ENCODE measurements at regions not wholly inside any gene's neighbourhood (a gene's known extent, or its start where the extent isn't known, plus 50 kb on each side); places are given as distances from the start of the nearest gene placed in this dataset.

- intact Hi-C loops (cut with micrococcal nuclease): no loop called here
Measured at GRCh38 chr21:16572032-16572431, 842.2 kb downstream of the USP25 start.

GRCh38 chr21:16573578-16573977 is 843.8 kb downstream of the USP25 start:
- intact Hi-C loops (cut with micrococcal nuclease): no loop called here

- intact Hi-C loops (cut with micrococcal nuclease): no loop called here
Measured at GRCh38 chr21:16577975-16578374, 848.2 kb downstream of the USP25 start.

- intact Hi-C loops (cut with micrococcal nuclease): no loop called here
Measured at GRCh38 chr21:16578912-16579311, 849.1 kb downstream of the USP25 start.

GRCh38 chr21:16579538-16579937 is 849.8 kb downstream of the USP25 start:
- intact Hi-C loops (cut with micrococcal nuclease): no loop called here

- intact Hi-C loops (cut with micrococcal nuclease): no loop called here
Measured at GRCh38 chr21:16580661-16581060, 850.9 kb downstream of the USP25 start.

GRCh38 chr21:16583556-16583955 is 853.8 kb downstream of the USP25 start:
- intact Hi-C loops (cut with micrococcal nuclease): no loop called here

- intact Hi-C loops (cut with micrococcal nuclease): no loop called here
Measured at GRCh38 chr21:16584756-16585155, 855.0 kb downstream of the USP25 start.

- intact Hi-C loops (cut with micrococcal nuclease): no loop called here
Measured at GRCh38 chr21:16585896-16586295, 856.1 kb downstream of the USP25 start.

GRCh38 chr21:16587141-16587581 is 857.4 kb downstream of the USP25 start:
- intact Hi-C loops (cut with micrococcal nuclease): no loop called here

- intact Hi-C loops (cut with micrococcal nuclease): no loop called here
Measured at GRCh38 chr21:16587681-16588375, 858.0 kb downstream of the USP25 start.

GRCh38 chr21:16588433-16588860 is 858.7 kb downstream of the USP25 start:
- intact Hi-C loops (cut with micrococcal nuclease): no loop called here

GRCh38 chr21:16589006-16589898 is 859.5 kb downstream of the USP25 start:
- intact Hi-C loops (cut with micrococcal nuclease): no loop called here

- intact Hi-C loops (cut with micrococcal nuclease): no loop called here
Measured at GRCh38 chr21:16590186-16590585, 860.4 kb downstream of the USP25 start.

- intact Hi-C loops (cut with micrococcal nuclease): no loop called here
Measured at GRCh38 chr21:16590641-16591292, 861.0 kb downstream of the USP25 start.

GRCh38 chr21:16592381-16592780 is 862.6 kb downstream of the USP25 start:
- intact Hi-C loops (cut with micrococcal nuclease): no loop called here

GRCh38 chr21:16594191-16594590 is 864.4 kb downstream of the USP25 start:
- intact Hi-C loops (cut with micrococcal nuclease): no loop called here

- intact Hi-C loops (cut with micrococcal nuclease): no loop called here
Measured at GRCh38 chr21:16596369-16596768, 866.6 kb downstream of the USP25 start.

- intact Hi-C loops (cut with micrococcal nuclease): no loop called here
Measured at GRCh38 chr21:16597753-16598152, 868.0 kb downstream of the USP25 start.

GRCh38 chr21:16605597-16605996 is 875.8 kb downstream of the USP25 start:
- intact Hi-C loops (cut with micrococcal nuclease): no loop called here

GRCh38 chr21:16606271-16606670 is 876.5 kb downstream of the USP25 start:
- intact Hi-C loops (cut with micrococcal nuclease): no loop called here

GRCh38 chr21:16608209-16608830 is 878.5 kb downstream of the USP25 start:
- intact Hi-C loops (cut with micrococcal nuclease): no loop called here

Measured in T-helper 2 cell treated with Interferon-gamma antibody and Interleukin-4, amounts not matched to agents 100 ng/mL and 5 ng/mL, for 36 hours (primary cell).